ENCODE measurements at regions not wholly inside any gene's neighbourhood (a gene's known extent, or its start where the extent isn't known, plus 50 kb on each side); places are given as distances from the start of the nearest gene placed in this dataset.

GRCh38 chrX:131942034-131942433, 81.1 kb upstream of the STK26 start:
- 43% methylated on average over 2 of the region's 2 CpGs for WGBS
- no peak overlapping the region for H3K27ac ChIP-seq (replicated peaks in 1 of 4)
- intact Hi-C loops (cut with DNase I), result no loop called here
- DNase-seq (ENCODE audit: extremely low spot score), result no peak
- H3K36me3 ChIP-seq, result no peaks in the 10 kb centered on the region
- no peak overlapping the region for H3K4me3 ChIP-seq
- H3K4me1 ChIP-seq, result no peaks in the 10 kb centered on the region
- H3K27me3 ChIP-seq, result no peaks in the 10 kb centered on the region
- no peak for TF ChIP-seq CTCF (IDR thresholded peaks at IDR 0.05)
- no peak for TF ChIP-seq POLR2AphosphoS5 (IDR thresholded peaks at IDR 0.05)
- TF ChIP-seq EP300 (IDR thresholded peaks at IDR 0.05), result no peak
- no peak for TF ChIP-seq POLR2A (IDR thresholded peaks at IDR 0.05; ENCODE audit: low read depth)
- H3K9me3 ChIP-seq, result no peaks in the 10 kb centered on the region

- WGBS, result 58% methylated on average over 7 of the region's 7 CpGs
- H3K4me3 ChIP-seq, result no peak overlapping the region
- no peaks in the 10 kb centered on the region for H3K27me3 ChIP-seq
- H3K9me3 ChIP-seq, result no peaks in the 10 kb centered on the region
- H3K4me1 ChIP-seq, result no peaks in the 10 kb centered on the region
- no peak for TF ChIP-seq EP300 (IDR thresholded peaks at IDR 0.05)
- no peak for TF ChIP-seq POLR2AphosphoS5 (IDR thresholded peaks at IDR 0.05)
- no peak for TF ChIP-seq POLR2A (IDR thresholded peaks at IDR 0.05; ENCODE audit: low read depth)
- TF ChIP-seq CTCF (IDR thresholded peaks at IDR 0.05), result no peak
- H3K27ac ChIP-seq (replicated peaks in 1 of 4), result no peak overlapping the region
- intact Hi-C loops (cut with DNase I), result no loop called here
- H3K36me3 ChIP-seq, result no peaks in the 10 kb centered on the region
- no peak for DNase-seq (ENCODE audit: extremely low spot score)
These were observed 77.9 kb upstream of the STK26 start for GRCh38 chrX:131944936-131945902.

- no peak for DNase-seq (ENCODE audit: extremely low spot score)
- intact Hi-C loops (cut with DNase I), result no loop called here
- no peak for TF ChIP-seq POLR2AphosphoS5 (IDR thresholded peaks at IDR 0.05)
These were observed 71.9 kb upstream of the STK26 start for GRCh38 chrX:131951166-131951565.

GRCh38 chrX:131955099-131955777, 67.9 kb upstream of the STK26 start:
- Histone ChIP-seq H3K27ac (replicated peaks in 1 of 4) (no peak overlapping the region), H3K4me1 (no peaks in the 10 kb centered on the region), H3K9me3 (no peaks in the 10 kb centered on the region), H3K36me3 (no peaks in the 10 kb centered on the region), H3K4me3 (no peak overlapping the region), H3K27me3 (peaks cover 0 to 6% (median 0%) of the 10 kb centered on the region in 4 donors)
- no peak for DNase-seq (ENCODE audit: extremely low spot score)
- intact Hi-C loops (cut with DNase I), result no loop called here
- TF ChIP-seq CTCF (IDR thresholded peaks at IDR 0.05) (no peak), EP300 (IDR thresholded peaks at IDR 0.05) (no peak)
- WGBS, result 38% methylated on average over 2 of the region's 2 CpGs

More at GRCh38 chrX:131951166-131951565, 71.9 kb upstream of the STK26 start:
- Histone ChIP-seq H3K4me3 (no peak overlapping the region), H3K27ac (replicated peaks in 1 of 4) (no peak overlapping the region), H3K9me3 (no peaks in the 10 kb centered on the region), H3K27me3 (peaks cover 0 to 3% (median 0%) of the 10 kb centered on the region in 4 donors), H3K36me3 (no peaks in the 10 kb centered on the region), H3K4me1 (no peaks in the 10 kb centered on the region)
- 80% methylated on average over 3 of the region's 3 CpGs for WGBS

GRCh38 chrX:131958724-131959123, 64.4 kb upstream of the STK26 start:
- peaks cover 0 to 6% (median 0%) of the 10 kb centered on the region in 4 donors for H3K27me3 ChIP-seq
- no peaks in the 10 kb centered on the region for H3K9me3 ChIP-seq
- no peaks in the 10 kb centered on the region for H3K4me1 ChIP-seq
- no peak overlapping the region for H3K27ac ChIP-seq (replicated peaks in 1 of 4)
- H3K4me3 ChIP-seq, result no peak overlapping the region
- intact Hi-C loops (cut with DNase I), result no loop called here
- no peak for DNase-seq (ENCODE audit: extremely low spot score)
- H3K36me3 ChIP-seq, result no peaks in the 10 kb centered on the region
- TF ChIP-seq POLR2AphosphoS5 (IDR thresholded peaks at IDR 0.05), result no peak
- no peak for TF ChIP-seq POLR2A (IDR thresholded peaks at IDR 0.05; ENCODE audit: low read depth)
- TF ChIP-seq EP300 (IDR thresholded peaks at IDR 0.05), result no peak
- TF ChIP-seq CTCF (IDR thresholded peaks at IDR 0.05), result no peak
- 32% methylated on average over 1 of the region's 1 CpG for WGBS
